IMR-90 (cell line): ENCODE measurements at regions not wholly inside any gene's neighbourhood (a gene's known extent, or its start where the extent isn't known, plus 50 kb on each side); places are given as distances from the start of the nearest gene placed in this dataset.

ENCODE experiments used
- ATAC-seq: fragments of 200-7000 bp; cut with Tn5 transposase; 2 replicates; pipeline ENCODE4 v1.9.1; 2020; ENCODE audit warnings: low read depth, mild to moderate bottlenecking, moderate library complexity
- BruUV-seq: library from RNA; stranded (reverse); fragments of 400-500 nt; replicated peaks from 2 replicates; lab custom pipeline; 2021; lab: Mats Ljungman, UMichigan
- CTCF ChIA-PET: fragments of 300-600 bp; formaldehyde crosslinking; extraction: SDS; loops from one replicate; lab custom pipeline; 2021; ENCODE audit warnings: antibody characterized with exemption; lab: Yijun Ruan, JAX
- POLR2A ChIA-PET: fragments of 300-600 bp; sonication (Branson Sonifier 250); formaldehyde crosslinking; loops from one replicate; lab custom pipeline; 2022; ENCODE audit warnings: antibody characterized with exemption; ENCODE audit not compliant: unreplicated experiment; lab: Charles Lee
- DNase-seq: peaks from one replicate; pipeline ENCODE4 v3.0.0; 2013
- H2AFZ ChIP-seq: replicated peaks from 2 replicates; pipeline ENCODE3; 2013; ENCODE audit warnings: low read length, mild to moderate bottlenecking; ENCODE audit not compliant: poor library complexity
- H2AK5ac ChIP-seq: 2 replicates; pipeline ENCODE4 v1.6.1; 2013; ENCODE audit warnings: low read depth, low read length, inconsistent platforms
- H2AK9ac ChIP-seq: replicated peaks from 2 replicates; pipeline ENCODE3; 2013; ENCODE audit warnings: mild to moderate bottlenecking, low read depth, low read length, moderate library complexity; ENCODE audit not compliant: poor library complexity
- H2BK120ac ChIP-seq: 2 replicates; pipeline ENCODE4 v1.6.1; 2013; ENCODE audit warnings: low read depth, low read length, inconsistent platforms
- H2BK15ac ChIP-seq: 3 replicates; pipeline ENCODE4 v1.6.1; 2013; ENCODE audit warnings: low read depth, low read length, inconsistent platforms
- H2BK20ac ChIP-seq: 2 replicates; pipeline ENCODE4 v1.6.1; 2013; ENCODE audit warnings: low read depth, mild to moderate bottlenecking, inconsistent platforms, low read length, moderate library complexity
- H2BK5ac ChIP-seq: 2 replicates; pipeline ENCODE4 v1.6.1; 2013; ENCODE audit warnings: mild to moderate bottlenecking, low read depth, low read length, inconsistent platforms; ENCODE audit not compliant: poor library complexity, severe bottlenecking
- H3K14ac ChIP-seq: replicated peaks from 2 replicates; pipeline ENCODE4 v1.6.1; 2013; ENCODE audit warnings: low read depth, low read length, inconsistent platforms
- H3K18ac ChIP-seq: 2 replicates; pipeline ENCODE4 v1.6.1; 2013; ENCODE audit warnings: low read depth, low read length, control low read depth
- H3K23ac ChIP-seq: 2 replicates; pipeline ENCODE4 v1.6.1; 2013; ENCODE audit warnings: low read depth, low read length, inconsistent platforms
- H3K27ac ChIP-seq: 2 replicates; pipeline ENCODE4 v1.5.1; 2013; ENCODE audit warnings: mild to moderate bottlenecking, control low read depth, low read length; ENCODE audit not compliant: insufficient read depth
- H3K27me3 ChIP-seq: 2 replicates; pipeline ENCODE4 v1.6.1; 2013; ENCODE audit warnings: low read length; ENCODE audit not compliant: control insufficient read depth, insufficient read depth
- H3K36me3 ChIP-seq: 2 replicates; pipeline ENCODE4 v1.6.1; 2013; ENCODE audit warnings: low read length, mixed read lengths; ENCODE audit not compliant: control insufficient read depth, insufficient read depth
- H3K4ac ChIP-seq: 2 replicates; pipeline ENCODE4 v1.6.1; 2013; ENCODE audit warnings: low read depth, low read length, inconsistent platforms
- H3K4me1 ChIP-seq: 2 replicates; pipeline ENCODE4 v1.6.1; 2013; ENCODE audit warnings: low read length, mixed read lengths; ENCODE audit not compliant: control insufficient read depth, insufficient read depth
- H3K4me2 ChIP-seq: 2 replicates; pipeline ENCODE4 v1.6.1; 2013; ENCODE audit warnings: low read depth, mild to moderate bottlenecking, control low read depth, low read length, moderate library complexity
- H3K4me3 ChIP-seq: 2 replicates; pipeline ENCODE4 v1.5.1; 2013; ENCODE audit warnings: low read depth, mild to moderate bottlenecking, control low read depth, low read length, moderate library complexity; ENCODE audit not compliant: insufficient read depth
- H3K56ac ChIP-seq: 2 replicates; pipeline ENCODE4 v1.6.1; 2013; ENCODE audit warnings: low read length, inconsistent platforms; ENCODE audit not compliant: insufficient read depth; ENCODE audit errors: extremely low read depth
- H3K79me1 ChIP-seq, 2 experiments: 2 replicates each; pipeline ENCODE4 v1.6.1; 2013; ENCODE audit warnings: low read length in 2 of 2, inconsistent platforms in 1 of 2, low read depth in 1 of 2
- H3K9ac ChIP-seq: 2 replicates; pipeline ENCODE4 v1.6.1; 2013; ENCODE audit warnings: low read depth, low read length, control low read depth
- H3K9me1 ChIP-seq: 2 replicates; pipeline ENCODE4 v1.6.1; 2013; ENCODE audit warnings: low read length, inconsistent platforms; ENCODE audit not compliant: insufficient read depth
- H3K9me3 ChIP-seq: 2 replicates; pipeline ENCODE4 v1.6.1; 2013; ENCODE audit warnings: low read length; ENCODE audit not compliant: control insufficient read depth, insufficient read depth
- H4K20me1 ChIP-seq: 2 replicates; pipeline ENCODE4 v1.6.1; 2013; ENCODE audit warnings: low read length, inconsistent platforms; ENCODE audit not compliant: insufficient read depth
- H4K5ac ChIP-seq: 2 replicates; pipeline ENCODE4 v1.6.1; 2013; ENCODE audit warnings: mild to moderate bottlenecking, low read depth, low read length, control low read depth
- H4K8ac ChIP-seq, 2 experiments: 2 replicates each; pipeline ENCODE4 v1.6.1; 2013; ENCODE audit warnings: low read depth in 2 of 2, low read length in 2 of 2, control low read depth in 1 of 2, inconsistent platforms in 1 of 2
- H4K91ac ChIP-seq: 2 replicates; pipeline ENCODE4 v1.6.1; 2013; ENCODE audit warnings: low read depth, low read length, inconsistent platforms; ENCODE audit not compliant: insufficient read depth
- POLR2A ChIP-seq: IDR thresholded peaks from 2 replicates; pipeline ENCODE4 v1.6.1; 2012; ENCODE audit warnings: mild to moderate bottlenecking, low read depth, low read length
- WGBS, 2 experiments: methylation state at CpG; one replicate each; pipeline versions ENCODE4 v1.1.5 to v1.1.7; 2013; ENCODE audit warnings: missing lambda C conversion rate in 2 of 2; ENCODE audit not compliant: insufficient read length in 1 of 2; ENCODE audit errors: extremely low coverage in 2 of 2; 5-methylcytosine and 5-hydroxymethylcytosine counted together
- dilution Hi-C: fragments of 300-500 bp; cut with HindIII; formaldehyde crosslinking; loops from one replicate; pipeline ENCODE4 v1.14.3; 2018; ENCODE audit warnings: low sequenced_read_pairs; ENCODE audit not compliant: unreplicated experiment
- in situ Hi-C: fragments of 300-500 bp; cut with MboI; formaldehyde crosslinking; loops from 3 replicates; pipeline ENCODE4 v1.14.3; 2019; ENCODE audit warnings: low sequenced_read_pairs, inconsistent platforms, mixed read lengths
- intact Hi-C: fragments of 100-400 bp; cut with micrococcal nuclease; formaldehyde crosslinking; loops from 2 replicates; pipeline ENCODE4 v1.10.0; 2022

GRCh38 chr2:9721344-9721743 is 90.5 kb upstream of the YWHAQ start:
- 50% methylated on average over 1 of the region's 7 CpGs; no CpG with 5 or more reads in 1 of the 2 experiments for WGBS, 2 experiments
- H4K5ac ChIP-seq, result peak overlapping the region; percentile 30; the same call in 1 of the 2 replicates
- H2AFZ ChIP-seq, result peak overlapping the region; percentile 80
- no peak for DNase-seq
- no peak overlapping the region for H2BK20ac ChIP-seq
- peak overlapping the region; percentile 79 for H3K23ac ChIP-seq
- H3K9me1 ChIP-seq, result no peaks in the 10 kb centered on the region
- H3K36me3 ChIP-seq, result no peaks in the 10 kb centered on the region
- no peak overlapping the region for H4K91ac ChIP-seq
- in situ Hi-C loops (no loop called here), dilution Hi-C loops (no loop called here), intact Hi-C loops (no loop called here)
- H2BK5ac ChIP-seq, result no peak overlapping the region
- H4K8ac ChIP-seq, result peak overlapping the region in 1 of 2 experiments; percentile 42; a peak in 1 of 4 replicates
- H3K18ac ChIP-seq, result peak overlapping the region; percentile 32; the same call in 1 of the 2 replicates
- no peak for ATAC-seq
- no peaks in the 10 kb centered on the region for H3K79me1 ChIP-seq
- BruUV-seq, result no TSS peak
- peak overlapping the region; percentile 60 for H3K14ac ChIP-seq
- H4K20me1 ChIP-seq, result no peaks in the 10 kb centered on the region
- H3K4ac ChIP-seq, result no peak overlapping the region
- peak overlapping the region; percentile 85 for H3K4me2 ChIP-seq
- ChIA-PET POLR2A (no interaction called here), CTCF (no interaction called here)
- no peak overlapping the region for H2BK120ac ChIP-seq
- no peak overlapping the region for H3K27ac ChIP-seq
- TF ChIP-seq POLR2A, result no peak
- H3K9me3 ChIP-seq, result no peaks in the 10 kb centered on the region
- H3K9ac ChIP-seq, result no peak overlapping the region
- peak overlapping the region; percentile 26; the same call in 1 of the 2 replicates for H3K4me3 ChIP-seq
- no peak overlapping the region for H2AK5ac ChIP-seq
- H3K27me3 ChIP-seq, result peaks cover 1% of the 10 kb centered on the region; the same call in 1 of the 2 replicates
- H2AK9ac ChIP-seq, result no peak overlapping the region
- H3K56ac ChIP-seq, result no peak overlapping the region
- no peak overlapping the region for H2BK15ac ChIP-seq
- H3K4me1 ChIP-seq, result no peaks in the 10 kb centered on the region
